Prostate gland (tissue), 2 donors: ENCODE measurements at regions not wholly inside any gene's neighbourhood (a gene's known extent, or its start where the extent isn't known, plus 50 kb on each side); places are given as distances from the start of the nearest gene placed in this dataset.

Source experiments
- DNase-seq: peaks from one replicate; pipeline ENCODE4 v3.0.0-alpha.2; 2019; ENCODE audit warnings: low spot score
- H3K27ac ChIP-seq, 2 donors: fragments of 200-600 bp; sonication (generic); 2 replicates each; pipeline ENCODE4 v1.5.1; 2017 to 2019
- H3K27me3 ChIP-seq: fragments of 200-600 bp; sonication (generic); replicated peaks from 2 replicates; pipeline ENCODE4 v1.5.1; 2019; ENCODE audit not compliant: insufficient read depth
- H3K36me3 ChIP-seq, 2 donors: fragments of 200-600 bp; sonication (generic); 1 replicate in 1 of 2; 2 replicates in 1 of 2; pipeline versions ENCODE4 v1.5.1 to v1.8.1; 2017 to 2019
- H3K4me1 ChIP-seq: fragments of 200-600 bp; sonication (generic); replicated peaks from 2 replicates; pipeline ENCODE4 v1.5.1; 2019
- H3K4me3 ChIP-seq, 2 donors: fragments of 200-600 bp; sonication (generic); 2 replicates each; pipeline ENCODE4 v1.5.1; 2017 to 2019
- H3K9me3 ChIP-seq: fragments of 200-600 bp; sonication (generic); 2 replicates; pipeline ENCODE4 v1.5.1; 2017
- POLR2A ChIP-seq: fragments of 450-650 bp; IDR thresholded peaks from one replicate; pipeline ENCODE4 v1.6.1; 2016; ENCODE audit warnings: antibody characterized with exemption, mild to moderate bottlenecking
- POLR2AphosphoS5 ChIP-seq: sonication (generic); formaldehyde crosslinking; IDR thresholded peaks from one replicate; pipeline ENCODE4 v1.6.1; 2017; ENCODE audit warnings: antibody characterized with exemption
- WGBS: methylation state at CpG from one replicate; pipeline ENCODE4 v1.1.5; 2018; 5-methylcytosine and 5-hydroxymethylcytosine counted together
- intact Hi-C: fragments of 100-400 bp; cut with DNase I; formaldehyde crosslinking; loops from one replicate; pipeline ENCODE4 v1.14.2; 2022
- TF ChIP-seq, protein P1 (sequence below), 4 experiments: fragments of 200-600 bp in 2 of 4; fragments of 450-650 bp in 2 of 4; sonication (generic) in 2 of 4; IDR thresholded peaks; 1 replicate in 3 of 4; 2 replicates in 1 of 4; pipeline ENCODE4 v1.5.1; 2016 to 2019; ENCODE audit warnings: antibody characterized with exemption in 4 of 4, mild to moderate bottlenecking in 2 of 4, moderate library complexity in 2 of 4

- Histone ChIP-seq H3K9me3 (no peaks in the 10 kb centered on the region), H3K4me3 (no peak overlapping the region), H3K4me1 (no peaks in the 10 kb centered on the region), H3K27ac (no peak overlapping the region), H3K27me3 (no peaks in the 10 kb centered on the region), H3K36me3 (no peaks in the 10 kb centered on the region)
- TF ChIP-seq, protein P1, sequence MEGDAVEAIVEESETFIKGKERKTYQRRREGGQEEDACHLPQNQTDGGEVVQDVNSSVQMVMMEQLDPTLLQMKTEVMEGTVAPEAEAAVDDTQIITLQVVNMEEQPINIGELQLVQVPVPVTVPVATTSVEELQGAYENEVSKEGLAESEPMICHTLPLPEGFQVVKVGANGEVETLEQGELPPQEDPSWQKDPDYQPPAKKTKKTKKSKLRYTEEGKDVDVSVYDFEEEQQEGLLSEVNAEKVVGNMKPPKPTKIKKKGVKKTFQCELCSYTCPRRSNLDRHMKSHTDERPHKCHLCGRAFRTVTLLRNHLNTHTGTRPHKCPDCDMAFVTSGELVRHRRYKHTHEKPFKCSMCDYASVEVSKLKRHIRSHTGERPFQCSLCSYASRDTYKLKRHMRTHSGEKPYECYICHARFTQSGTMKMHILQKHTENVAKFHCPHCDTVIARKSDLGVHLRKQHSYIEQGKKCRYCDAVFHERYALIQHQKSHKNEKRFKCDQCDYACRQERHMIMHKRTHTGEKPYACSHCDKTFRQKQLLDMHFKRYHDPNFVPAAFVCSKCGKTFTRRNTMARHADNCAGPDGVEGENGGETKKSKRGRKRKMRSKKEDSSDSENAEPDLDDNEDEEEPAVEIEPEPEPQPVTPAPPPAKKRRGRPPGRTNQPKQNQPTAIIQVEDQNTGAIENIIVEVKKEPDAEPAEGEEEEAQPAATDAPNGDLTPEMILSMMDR (IDR thresholded peaks at IDR 0.05) = no peak
- no peak for TF ChIP-seq POLR2A
- TF ChIP-seq POLR2AphosphoS5 = no peak
- intact Hi-C loops = no loop called here
- 43% methylated on average over 1 of the region's 1 CpG for WGBS
- DNase-seq = no peak
Observed at GRCh38 chr11:42112866-42113265, 653.4 kb upstream of the LRRC4C start.

DNA sequence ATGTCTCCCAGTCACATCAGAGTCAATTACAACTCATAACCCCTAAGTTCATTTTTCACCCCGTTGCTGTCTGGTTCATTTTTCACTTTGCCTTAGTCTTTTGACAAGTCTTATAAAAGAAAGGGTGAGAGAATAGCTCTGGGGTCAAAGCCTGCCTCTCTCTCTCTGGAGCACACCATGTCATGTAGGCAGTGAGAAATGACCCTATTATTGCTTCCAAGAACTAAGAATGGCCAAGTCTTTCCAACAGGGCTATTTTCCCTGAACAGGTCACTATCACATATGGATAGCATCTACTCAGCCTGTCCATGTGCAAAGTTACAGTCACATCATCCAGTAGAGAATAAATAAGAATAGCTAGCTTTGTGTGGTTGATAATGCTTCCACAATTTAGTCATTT, 655.5 kb upstream of the LRRC4C start:
- Histone ChIP-seq H3K4me1 (no peaks in the 10 kb centered on the region), H3K4me3 (no peak overlapping the region), H3K27me3 (no peaks in the 10 kb centered on the region), H3K9me3 (no peaks in the 10 kb centered on the region), H3K27ac (no peak overlapping the region), H3K36me3 (no peaks in the 10 kb centered on the region)
- TF ChIP-seq POLR2A = no peak
- TF ChIP-seq, protein P1 (IDR thresholded peaks at IDR 0.05) = no peak
- TF ChIP-seq POLR2AphosphoS5 = no peak
- 58% methylated on average over 1 of the region's 1 CpG for WGBS
- intact Hi-C loops = no loop called here
- no peak for DNase-seq

- H3K27ac ChIP-seq = no peak overlapping the region
- H3K36me3 ChIP-seq = no peaks in the 10 kb centered on the region
- no peaks in the 10 kb centered on the region for H3K4me1 ChIP-seq
- H3K9me3 ChIP-seq = no peaks in the 10 kb centered on the region
- no peak for TF ChIP-seq POLR2AphosphoS5
- TF ChIP-seq, protein P1 (IDR thresholded peaks at IDR 0.05) = no peak
- TF ChIP-seq POLR2A = no peak
- no peak for DNase-seq
- 86% methylated on average over 1 of the region's 1 CpG for WGBS
- intact Hi-C loops = no loop called here
- no peaks in the 10 kb centered on the region for H3K27me3 ChIP-seq
- H3K4me3 ChIP-seq = no peak overlapping the region
Observed at GRCh38 chr11:42138454-42138853, 679.0 kb upstream of the LRRC4C start.

DNA sequence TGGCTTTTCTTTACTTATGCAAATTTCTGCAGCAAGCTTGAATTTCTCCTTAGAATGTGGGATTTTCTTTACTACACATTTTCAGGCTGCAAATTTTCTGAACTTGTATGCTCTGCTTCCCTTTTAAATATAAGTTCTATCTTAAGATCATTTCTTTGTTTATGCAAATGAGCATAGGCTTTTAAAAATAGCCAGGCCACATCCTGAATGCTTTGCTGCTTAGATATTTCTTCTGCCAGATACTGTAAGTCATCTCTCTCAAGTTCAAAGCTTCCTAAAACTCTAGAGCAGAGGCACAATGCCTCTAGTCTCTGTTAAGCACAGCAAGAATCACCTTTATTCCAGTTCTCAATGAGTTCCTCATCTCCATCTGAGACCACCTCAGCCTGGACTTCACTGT, 685.9 kb upstream of the LRRC4C start:
- H3K36me3 ChIP-seq = no peaks in the 10 kb centered on the region
- H3K9me3 ChIP-seq = no peaks in the 10 kb centered on the region
- H3K4me3 ChIP-seq = no peak overlapping the region
- intact Hi-C loops = no loop called here
- H3K4me1 ChIP-seq = no peaks in the 10 kb centered on the region
- H3K27ac ChIP-seq = no peak overlapping the region
- no peak for TF ChIP-seq POLR2AphosphoS5
- TF ChIP-seq POLR2A = no peak
- TF ChIP-seq, protein P1 (IDR thresholded peaks at IDR 0.05) = no peak
- DNase-seq = no peak
- no peaks in the 10 kb centered on the region for H3K27me3 ChIP-seq

- no peaks in the 10 kb centered on the region for H3K27me3 ChIP-seq
Observed at GRCh38 chr11:42161886-42162285, 702.4 kb upstream of the LRRC4C start.

More at GRCh38 chr11:42161886-42162285, 702.4 kb upstream of the LRRC4C start:
- no peak for DNase-seq
- intact Hi-C loops = no loop called here
- Histone ChIP-seq H3K27ac (no peak overlapping the region), H3K9me3 (no peaks in the 10 kb centered on the region), H3K4me1 (no peaks in the 10 kb centered on the region), H3K36me3 (no peaks in the 10 kb centered on the region), H3K4me3 (no peak overlapping the region)
- 89% methylated on average over 1 of the region's 1 CpG for WGBS
- no peak for TF ChIP-seq POLR2AphosphoS5
- TF ChIP-seq, protein P1 (IDR thresholded peaks at IDR 0.05) = no peak
- no peak for TF ChIP-seq POLR2A
